ENCODE measurements at regions not wholly inside any gene's neighbourhood (a gene's known extent, or its start where the extent isn't known, plus 50 kb on each side); places are given as distances from the start of the nearest gene placed in this dataset.
"Not testable (repeated sequence)": the region's sequence is repeated elsewhere in the genome, so short reads cannot be mapped to it uniquely, and the experiment has no call there.

DNA sequence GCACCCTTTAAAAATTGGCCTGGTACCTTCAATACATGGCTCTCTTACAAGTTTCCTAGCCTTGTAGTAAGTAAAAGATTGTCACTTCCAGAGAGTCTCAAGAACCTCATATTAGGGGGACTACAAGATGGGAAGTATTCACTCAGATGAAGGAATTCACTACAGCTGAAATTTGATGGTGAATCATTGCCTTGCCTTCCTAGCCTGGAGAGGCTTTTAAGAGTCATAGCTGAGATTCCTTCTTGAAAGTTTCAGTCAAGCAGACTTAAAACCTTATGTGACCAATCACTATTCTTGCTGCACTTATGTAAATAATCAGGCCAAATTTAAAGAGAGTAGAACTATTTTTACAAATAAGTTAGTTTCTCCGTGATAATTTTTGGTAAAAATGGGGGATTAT is 451.6 kb downstream of the TRHDE start:
- no peak for DNase-seq

DNA sequence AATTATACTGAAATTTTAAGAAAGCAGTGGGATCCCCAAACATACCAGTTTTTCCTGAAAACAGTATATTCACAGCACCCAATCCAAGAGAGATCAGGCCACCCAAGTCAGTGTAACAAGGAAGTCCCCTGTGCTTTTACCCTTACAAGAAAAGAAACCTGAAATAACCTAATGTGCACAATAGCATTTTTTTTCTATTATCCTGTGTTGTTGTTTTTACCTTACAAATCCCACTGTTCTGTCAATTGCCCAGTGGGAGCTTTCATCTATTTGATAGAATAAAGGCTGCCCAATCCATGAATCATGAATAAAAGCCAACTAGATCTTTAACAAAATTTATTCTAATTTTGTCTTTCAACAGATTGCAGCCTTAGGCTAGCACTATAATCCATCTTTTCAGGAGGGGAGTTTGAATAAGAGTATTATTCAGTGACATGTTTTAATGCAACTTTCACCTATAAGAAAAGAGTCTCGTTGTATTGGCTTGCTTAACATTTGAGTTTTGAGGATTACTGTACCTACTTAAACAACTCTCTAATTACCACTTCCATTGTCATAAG is 457.4 kb downstream of the TRHDE start:
- DNase-seq, result no peak

DNA sequence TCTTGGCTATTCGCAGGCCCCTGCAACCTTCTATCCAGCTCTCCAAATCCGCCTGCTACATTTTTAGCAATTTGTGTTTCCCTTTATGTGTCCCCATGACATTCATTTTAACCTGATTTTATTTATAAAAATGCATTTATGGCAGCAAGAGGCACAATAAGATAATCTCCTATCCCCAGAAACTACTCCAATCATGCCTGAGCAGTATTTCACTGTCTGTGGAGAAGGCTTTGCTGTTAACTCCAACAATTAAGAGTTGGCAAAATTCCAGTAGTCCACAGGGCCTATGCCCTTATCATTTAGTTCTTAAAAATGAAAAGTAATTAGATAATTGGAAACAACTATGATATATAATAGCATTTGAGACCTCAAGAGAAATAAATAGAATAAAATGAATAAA is 462.4 kb downstream of the TRHDE start:
- DNase-seq, result no peak

DNA sequence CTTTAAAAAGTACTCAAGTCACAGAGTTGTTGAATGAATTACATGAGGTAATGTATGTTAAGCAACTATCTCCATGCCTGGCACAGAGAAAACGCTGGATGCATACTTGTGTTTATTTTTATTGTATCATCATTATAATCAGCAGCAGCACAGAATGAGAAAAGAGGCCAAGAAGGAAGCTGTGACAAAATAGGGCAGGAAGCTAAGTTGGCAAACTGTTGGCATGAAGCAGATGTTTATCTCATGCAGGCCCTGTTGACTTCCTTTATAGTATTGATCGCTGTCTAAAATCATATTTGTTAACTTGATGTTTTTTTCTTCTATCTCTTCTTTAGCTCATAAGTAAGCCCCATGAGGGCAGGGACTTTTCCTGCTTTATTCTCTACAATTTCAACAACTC is 466.6 kb downstream of the TRHDE start:
- no peak for DNase-seq

DNA sequence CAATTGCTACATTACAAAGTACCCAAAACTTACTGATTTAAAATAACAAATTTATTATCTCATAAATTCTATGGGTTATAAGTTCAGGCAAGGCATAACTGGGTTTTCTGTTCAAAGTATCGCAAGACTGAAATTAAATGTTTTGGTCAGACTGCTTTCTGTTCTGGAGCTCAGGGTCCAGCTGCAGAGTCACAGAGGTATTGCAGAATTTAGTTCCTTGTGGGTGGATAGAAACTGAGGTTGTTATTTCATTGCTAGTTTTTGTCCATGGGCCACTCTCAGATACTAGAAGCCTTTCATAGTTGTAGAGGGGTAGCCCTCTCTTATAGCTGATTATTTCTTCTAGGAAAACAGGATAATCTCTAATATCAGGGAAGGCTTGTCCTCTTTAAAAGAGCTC is 467.9 kb downstream of the TRHDE start:
- no peak for DNase-seq

DNA sequence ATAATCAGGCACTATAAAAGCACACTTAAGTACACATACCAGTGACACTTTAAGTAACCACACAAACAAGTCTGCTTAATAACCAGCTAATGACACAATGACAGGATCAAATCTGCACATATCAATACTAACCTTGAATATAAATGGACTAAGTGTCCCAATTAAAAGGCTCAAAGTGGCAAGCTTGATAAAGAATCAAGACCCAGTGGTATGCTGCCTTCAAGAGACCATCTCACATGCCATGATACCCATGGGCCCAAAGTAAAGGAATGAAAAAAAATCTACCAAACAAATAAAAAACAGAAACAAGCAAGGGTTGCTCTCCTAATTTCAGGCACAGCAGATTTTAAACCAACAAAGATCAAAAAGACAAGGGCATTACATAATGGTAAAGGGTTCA is 470.4 kb downstream of the TRHDE start:
- DNase-seq, result no peak

DNA sequence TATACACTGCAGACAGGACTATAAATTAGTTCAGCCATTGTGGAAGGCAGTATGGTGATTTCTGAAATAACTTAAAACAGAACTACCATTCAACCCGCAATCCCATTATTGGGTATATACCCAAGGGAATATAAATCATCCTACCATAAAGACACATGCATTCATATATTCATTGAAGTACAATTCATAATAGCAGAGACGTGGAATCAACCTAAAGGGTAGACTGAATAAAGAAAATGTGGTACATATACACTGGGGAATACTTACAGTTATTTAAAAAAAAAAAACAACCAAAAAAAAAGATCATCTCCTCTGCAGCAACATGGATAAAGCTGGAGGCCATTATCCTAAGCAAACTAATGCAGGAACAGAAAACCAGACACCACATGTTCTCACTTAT is 473.9 kb downstream of the TRHDE start:
- no peak for DNase-seq

DNA sequence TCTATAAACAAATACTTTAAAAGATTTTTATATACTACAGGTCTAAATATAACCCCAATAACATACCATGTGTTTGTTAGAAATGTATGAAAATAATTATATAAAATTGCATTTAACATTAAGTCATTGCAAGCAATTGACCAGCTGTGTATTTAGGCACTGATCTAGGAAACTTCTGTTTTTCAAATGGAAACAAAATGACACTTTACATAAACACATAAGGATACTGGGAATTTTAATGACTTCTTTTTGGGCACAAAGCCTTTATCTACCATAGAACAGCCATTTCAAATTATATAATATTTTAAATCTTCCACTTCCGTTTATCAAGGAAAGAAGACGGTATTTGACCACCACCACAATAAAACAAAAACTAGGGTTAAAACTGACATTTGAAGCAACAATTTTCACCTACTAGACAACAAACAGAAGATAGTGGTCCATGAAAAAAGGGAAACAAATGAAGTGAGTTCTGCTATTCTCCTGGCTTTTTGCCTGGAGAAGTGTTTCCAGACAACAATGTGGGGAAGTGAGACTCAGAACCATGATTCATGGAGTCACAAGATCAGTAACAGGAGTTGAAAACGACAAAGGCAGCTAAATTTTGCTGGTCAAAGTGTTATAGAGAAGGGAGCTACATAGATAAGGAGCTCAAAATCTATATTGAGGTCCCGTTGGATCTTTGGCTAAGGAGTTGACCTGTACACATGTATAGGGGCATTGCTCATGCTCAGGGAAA is 475.1 kb downstream of the TRHDE start:
- DNase-seq, result no peak

DNA sequence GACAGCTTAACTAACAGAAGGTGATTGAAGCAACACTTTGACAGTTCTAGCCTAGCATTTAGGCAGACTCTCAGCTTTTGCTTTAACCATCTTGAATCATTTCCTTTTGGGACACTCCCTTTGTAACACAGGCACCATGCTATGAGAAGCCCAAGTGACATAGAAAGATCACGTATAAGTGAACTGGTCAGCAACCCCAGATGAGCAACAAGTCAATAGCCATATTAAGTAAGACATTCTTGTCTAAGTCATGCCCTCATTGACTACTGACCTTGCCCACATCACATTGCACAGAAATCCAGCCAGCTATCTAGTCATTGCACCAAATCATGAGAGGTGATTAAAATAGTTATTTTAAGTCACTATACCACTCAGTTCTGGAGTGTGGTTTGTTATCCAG is 476.8 kb downstream of the TRHDE start:
- no peak for DNase-seq

DNA sequence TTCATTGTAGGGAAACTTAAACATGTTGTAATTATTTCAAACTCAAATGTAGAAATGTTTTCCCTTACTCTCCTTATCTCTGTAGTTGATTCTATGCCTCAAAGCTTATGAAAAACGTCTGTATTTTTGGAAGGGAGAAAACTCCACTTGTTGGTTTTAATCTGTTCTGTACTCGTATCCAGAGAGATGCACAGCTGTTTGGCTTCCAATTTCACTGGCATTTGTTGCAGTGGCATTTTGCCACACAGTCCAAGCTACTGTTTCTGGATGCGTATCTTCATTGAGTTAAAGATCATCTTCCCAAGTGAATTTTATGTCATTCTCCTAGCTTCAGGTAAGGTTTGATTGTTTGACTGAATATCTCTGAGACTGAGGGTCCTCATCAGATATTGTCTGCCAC is 481.4 kb downstream of the TRHDE start:
- no peak for DNase-seq

DNA sequence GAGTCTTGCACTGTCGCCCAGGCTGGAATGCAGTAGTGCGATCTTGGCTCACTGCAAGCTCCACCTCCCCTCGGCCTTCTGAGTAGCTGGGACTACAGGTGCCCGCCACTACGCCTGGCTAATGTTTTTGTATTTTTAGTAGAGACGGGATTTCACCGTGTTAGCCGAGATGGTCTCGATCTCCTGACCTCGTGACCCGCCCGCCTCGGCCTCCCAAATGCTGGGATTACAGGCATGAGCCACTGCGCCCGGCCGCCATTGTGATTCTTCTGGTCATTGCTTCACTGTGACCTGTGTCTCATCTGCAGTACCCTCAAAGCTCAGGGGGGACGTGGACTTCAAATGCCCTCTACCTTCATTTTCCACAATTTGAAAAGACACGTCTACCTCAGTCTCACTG is 481.9 kb downstream of the TRHDE start:
- DNase-seq, result not testable (repeated sequence)

DNA sequence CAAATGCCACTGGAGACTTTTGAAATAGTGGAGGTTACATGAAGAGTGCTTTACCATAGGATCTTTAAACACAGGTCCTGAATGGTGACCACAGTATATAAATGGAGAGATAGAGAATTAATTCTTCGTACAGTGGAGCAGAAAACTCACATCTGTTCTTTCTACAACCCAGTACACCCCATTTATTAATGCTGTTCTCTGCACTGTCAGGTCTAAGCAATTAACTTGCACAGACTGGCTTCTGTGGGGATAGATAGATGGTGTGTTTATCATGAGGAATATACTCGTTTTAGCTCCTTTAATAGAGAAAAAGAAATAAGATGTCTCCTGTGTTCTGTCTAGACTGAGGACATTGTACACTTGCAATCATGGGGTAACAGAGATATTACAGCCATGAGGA is 494.3 kb downstream of the TRHDE start:
- DNase-seq, result no peak

DNA sequence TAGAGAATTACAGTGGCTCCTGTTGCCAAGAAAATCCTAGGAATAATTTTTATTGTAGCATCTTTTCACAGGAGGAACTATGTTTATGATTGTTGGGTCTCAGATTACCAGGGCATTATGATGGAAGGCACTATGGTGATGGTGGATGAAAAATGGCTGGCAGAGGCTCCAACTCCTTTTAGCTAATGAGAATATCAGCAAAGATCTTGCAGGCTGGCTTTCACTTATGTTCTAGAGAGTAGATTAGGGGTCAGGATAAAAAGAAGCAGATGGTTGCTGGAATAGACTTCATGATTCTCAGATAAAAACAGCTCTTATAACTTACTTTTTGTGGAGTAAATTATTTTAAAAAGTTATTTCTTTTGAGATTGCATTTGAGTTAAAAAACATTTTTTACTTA is 501.9 kb downstream of the TRHDE start:
- DNase-seq, result no peak

DNA sequence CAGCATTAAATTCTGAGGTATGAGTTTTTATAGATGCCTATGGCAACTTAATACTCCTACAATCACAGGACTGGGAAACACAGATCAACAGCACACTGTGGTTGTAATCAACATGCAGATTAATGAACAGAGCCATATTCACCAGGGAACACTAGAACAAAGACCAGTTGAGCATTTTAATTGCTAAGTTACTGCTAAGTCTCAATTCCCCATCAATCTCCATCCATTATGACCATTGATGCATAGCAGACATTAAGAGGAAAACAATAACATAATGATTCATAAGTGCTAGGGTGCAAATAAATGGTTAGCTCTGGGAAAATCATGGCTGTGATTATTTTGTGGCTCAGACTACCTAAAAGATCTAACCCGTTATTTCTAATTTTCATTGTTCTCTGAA is 505.6 kb downstream of the TRHDE start:
- DNase-seq, result no peak

DNA sequence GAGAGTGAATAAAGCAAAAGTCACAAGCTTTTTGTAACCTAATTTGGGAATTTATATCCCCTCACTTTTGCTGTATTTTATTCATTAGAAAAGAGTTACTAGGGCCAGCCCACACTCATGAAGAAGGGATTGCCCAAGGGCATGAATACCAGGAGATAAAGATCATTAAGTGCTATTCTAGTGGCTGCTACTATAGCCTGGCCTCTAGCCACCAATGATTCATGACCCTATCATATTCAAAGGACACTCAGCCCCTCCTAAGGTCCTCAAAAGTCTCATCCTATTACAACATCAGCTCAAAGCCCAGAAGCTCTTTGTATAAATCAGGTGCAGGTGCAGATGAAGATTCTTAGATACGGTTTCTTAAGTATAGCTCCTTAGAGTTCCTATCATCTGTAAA is 518.1 kb downstream of the TRHDE start:
- no peak for DNase-seq

DNA sequence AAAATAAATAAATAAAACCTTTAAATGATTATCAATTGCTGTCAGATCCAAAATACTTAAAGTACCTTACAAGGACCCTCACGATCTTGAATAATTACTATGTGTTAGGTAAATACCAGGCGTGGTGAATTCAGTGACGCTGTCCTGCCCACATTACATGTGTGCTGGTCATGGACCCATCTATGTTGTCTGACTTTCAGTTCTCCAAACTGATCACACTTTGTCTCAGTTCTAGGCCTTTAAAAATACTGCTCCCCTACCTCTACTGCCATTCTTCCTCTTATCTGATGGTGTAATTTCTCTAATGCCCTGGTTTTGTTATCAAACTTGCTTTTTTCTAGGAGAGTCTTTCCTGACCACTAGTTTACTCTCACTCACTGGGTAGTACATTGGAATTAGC is 520.7 kb downstream of the TRHDE start:
- no peak for DNase-seq

DNA sequence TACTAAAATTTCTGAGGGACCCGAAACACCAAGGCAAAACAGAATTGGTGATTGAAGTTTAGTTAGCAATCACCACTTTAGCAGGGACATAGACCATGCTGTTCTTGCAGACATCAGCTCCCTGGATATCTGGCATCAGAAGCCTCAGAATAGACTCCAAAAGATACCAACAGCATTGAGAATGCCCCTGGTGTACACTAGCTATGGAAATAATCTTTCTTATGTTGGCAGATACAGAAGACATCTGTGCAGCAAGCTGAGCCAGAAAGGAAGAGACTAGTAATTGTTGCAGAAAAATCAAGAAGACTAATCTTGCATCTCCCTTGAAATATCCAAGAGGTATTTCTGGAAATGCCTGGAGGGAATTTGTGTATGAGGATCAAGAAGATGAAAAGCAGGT is 521.6 kb downstream of the TRHDE start:
- DNase-seq, result no peak

DNA sequence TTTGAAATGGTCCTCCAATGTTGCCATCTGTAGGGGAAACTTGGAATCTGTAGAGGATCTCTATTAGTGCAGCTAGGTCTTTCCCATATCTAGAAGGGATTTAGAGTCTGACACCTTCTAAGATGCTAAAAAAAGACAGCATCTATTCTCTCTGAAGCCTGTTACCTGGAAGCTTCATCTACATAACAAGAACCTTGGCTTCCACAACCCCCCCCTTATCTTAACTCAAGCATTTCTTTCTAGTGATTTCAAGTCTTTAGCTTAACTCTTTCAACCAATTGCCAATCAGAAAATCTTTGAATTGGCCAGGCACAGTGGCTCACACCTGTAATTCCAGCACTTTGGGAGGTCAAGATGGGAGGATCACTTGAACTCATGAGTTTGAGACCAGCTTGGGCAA is 543.3 kb downstream of the TRHDE start:
- no peak for DNase-seq

DNA sequence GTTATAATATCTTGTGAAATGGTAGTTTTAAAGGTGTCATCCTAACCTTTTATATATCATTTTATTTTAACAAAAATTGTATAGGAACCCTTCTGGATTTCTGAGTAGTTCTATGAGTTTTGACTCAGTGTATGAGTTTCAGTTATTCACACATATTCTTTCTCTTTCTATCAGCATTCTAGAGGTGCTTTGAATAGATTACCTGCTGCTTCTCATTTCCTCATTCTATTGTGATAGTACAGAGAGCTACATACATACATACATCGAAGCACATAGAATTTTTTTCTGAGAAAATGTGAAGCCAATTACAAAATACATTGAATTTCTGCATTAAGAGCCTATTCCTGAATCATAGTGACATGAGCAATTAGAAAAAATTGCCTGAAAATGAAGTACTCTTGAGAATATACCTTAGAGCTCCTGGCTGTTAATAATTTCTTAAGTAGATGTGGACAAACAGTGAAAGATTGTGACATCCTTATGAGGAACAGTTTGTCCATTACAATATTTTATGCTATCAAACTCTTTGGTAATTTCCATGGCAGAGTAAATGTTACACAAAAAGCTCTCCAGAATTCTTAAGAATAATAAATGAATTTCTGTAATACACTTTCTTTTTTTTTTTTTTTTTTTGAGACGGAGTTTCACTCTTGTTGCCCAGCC is 556.6 kb downstream of the TRHDE start:
- no peak for DNase-seq

DNA sequence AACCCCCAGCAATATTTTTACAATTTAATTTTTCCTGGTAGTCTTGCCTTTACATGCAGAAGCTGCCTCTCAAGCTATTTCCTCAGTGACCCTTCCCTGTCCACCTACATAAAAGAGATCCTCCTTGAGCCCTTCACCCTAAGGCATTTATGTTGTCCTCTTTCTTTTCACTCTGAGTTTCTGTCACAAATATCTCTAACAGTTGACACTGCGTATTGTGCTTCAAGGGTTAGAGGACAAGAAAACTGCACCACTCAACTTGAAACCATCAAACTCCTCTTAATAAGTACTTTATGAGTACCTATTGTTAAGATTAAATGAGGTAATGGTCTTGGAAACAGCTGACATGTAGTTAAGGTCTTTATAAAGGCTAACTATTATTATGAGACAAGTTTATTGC is 557.7 kb downstream of the TRHDE start:
- DNase-seq, result no peak

DNA sequence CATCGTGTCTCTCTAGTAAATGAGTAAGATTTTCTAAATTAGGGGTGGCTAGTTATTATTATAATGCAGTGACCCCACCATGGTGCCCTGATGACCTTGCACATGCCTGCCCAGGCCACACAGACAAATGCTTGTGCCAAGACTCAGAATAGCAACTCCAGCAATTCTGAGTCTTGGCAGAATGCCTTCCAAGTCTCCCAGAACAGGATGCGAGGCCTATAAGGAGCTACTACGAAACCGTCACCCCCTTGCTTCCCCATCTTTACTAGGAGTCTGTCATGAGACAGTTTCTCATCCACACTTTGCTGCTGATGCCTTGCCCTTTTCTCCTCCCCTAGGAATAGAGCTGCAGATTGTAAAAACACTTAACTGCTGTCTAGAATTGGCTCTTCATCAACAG is 559.9 kb downstream of the TRHDE start:
- no peak for DNase-seq

DNA sequence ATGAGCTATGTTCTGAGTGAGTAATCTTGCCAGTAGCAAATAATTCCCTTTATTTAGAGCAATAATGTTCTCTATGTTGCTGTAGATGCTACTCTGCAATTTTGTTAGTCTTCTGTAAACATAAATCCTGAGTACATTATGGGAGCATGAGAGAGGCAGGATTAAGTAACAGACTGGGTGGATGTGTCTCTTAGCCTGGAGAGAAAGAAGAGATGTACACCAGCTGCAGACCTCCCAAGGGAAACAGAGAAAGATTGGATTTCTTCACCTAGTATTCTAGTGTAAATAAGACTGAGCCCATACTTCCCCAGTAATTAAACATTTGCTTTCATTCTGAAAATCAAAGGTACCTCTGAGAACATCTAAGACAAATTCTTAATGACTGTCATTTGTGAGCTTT is 564.0 kb downstream of the TRHDE start:
- no peak for DNase-seq

DNA sequence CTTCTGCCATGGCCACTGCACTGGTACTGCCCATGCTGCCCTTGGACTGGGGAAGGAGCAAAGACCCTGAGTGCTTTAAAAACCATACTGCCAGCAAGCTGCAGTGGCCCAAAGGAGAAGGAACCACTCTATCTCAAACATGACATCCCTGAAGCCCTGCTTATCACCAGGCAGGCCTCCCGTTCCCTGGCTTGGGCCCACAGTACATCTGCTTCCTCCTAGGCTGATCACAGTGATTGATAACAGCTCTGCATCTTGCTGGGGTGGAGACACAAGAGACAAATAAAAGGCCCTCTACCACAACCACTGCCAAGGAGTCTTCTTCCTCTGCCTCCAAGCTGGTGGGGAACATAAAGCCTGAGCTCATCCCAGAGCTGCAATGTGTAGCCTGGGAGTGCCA is 567.5 kb downstream of the TRHDE start:
- DNase-seq, result no peak

DNA sequence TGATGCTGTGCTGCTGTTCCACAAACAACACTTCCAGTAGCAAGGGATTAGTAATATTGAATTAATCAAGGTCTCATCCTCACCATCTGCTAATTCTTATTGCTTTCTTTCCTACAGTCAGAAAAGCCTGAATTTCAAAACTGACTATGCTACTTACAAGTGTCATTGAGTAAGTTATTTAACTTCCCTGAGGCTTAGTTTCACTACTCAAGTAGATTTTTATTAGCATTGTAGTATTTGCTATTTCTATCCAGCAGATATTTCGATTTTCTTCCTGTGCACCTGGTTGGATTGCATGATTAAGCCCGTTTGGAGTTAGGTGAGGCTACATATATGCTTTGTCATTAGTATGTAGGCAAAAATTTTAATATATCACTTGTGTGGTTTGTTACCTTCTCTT is 591.5 kb downstream of the TRHDE start:
- DNase-seq, result no peak

DNA sequence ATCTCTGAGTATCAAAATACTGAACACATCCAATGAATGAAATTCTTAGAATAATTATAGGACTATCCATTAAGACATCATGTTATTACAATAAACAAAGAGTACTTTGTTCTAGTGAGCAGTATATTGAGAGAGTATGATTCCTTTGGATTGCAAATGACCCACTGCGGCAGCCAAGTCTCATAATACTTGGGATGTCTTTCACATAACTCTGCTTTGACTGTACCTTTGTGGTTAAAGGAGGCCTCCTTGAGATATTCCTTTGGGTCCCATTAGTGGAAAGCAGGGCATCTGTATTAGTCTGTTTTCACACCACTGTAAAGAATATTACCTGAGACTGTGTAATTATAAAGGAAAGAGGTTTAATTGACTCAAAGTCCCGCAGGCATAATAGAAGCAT is 593.8 kb downstream of the TRHDE start:
- DNase-seq, result no peak
